ENCODE measurements at regions not wholly inside any gene's neighbourhood (a gene's known extent, or its start where the extent isn't known, plus 50 kb on each side); places are given as distances from the start of the nearest gene placed in this dataset.

GRCh38 chr1:47696737-47697441 lies 259.0 kb downstream of the FOXD2 start:
- in situ Hi-C loops (cut with HindIII; ENCODE audit: low sequenced_read_pairs), result no loop called here

GRCh38 chr1:47697616-47698335 lies 259.9 kb downstream of the FOXD2 start:
- in situ Hi-C loops (cut with HindIII; ENCODE audit: low sequenced_read_pairs), result no loop called here

GRCh38 chr1:47699492-47700235 lies 261.8 kb downstream of the FOXD2 start:
- in situ Hi-C loops (cut with HindIII; ENCODE audit: low sequenced_read_pairs), result no loop called here

GRCh38 chr1:47701283-47701682 lies 263.4 kb downstream of the FOXD2 start:
- in situ Hi-C loops (cut with HindIII; ENCODE audit: low sequenced_read_pairs), result no loop called here

GRCh38 chr1:47701741-47702515 lies 264.1 kb downstream of the FOXD2 start:
- in situ Hi-C loops (cut with HindIII; ENCODE audit: low sequenced_read_pairs), result no loop called here

GRCh38 chr1:47703156-47703825 lies 265.4 kb downstream of the FOXD2 start:
- in situ Hi-C loops (cut with HindIII; ENCODE audit: low sequenced_read_pairs), result no loop called here

- in situ Hi-C loops (cut with HindIII; ENCODE audit: low sequenced_read_pairs), result no loop called here
These were observed 266.2 kb downstream of the FOXD2 start for GRCh38 chr1:47703981-47704596.

- in situ Hi-C loops (cut with HindIII; ENCODE audit: low sequenced_read_pairs), result no loop called here
These were observed 267.8 kb downstream of the FOXD2 start for GRCh38 chr1:47705517-47706130.

- in situ Hi-C loops (cut with HindIII; ENCODE audit: low sequenced_read_pairs), result no loop called here
These were observed 269.7 kb downstream of the FOXD2 start for GRCh38 chr1:47707503-47707902.

GRCh38 chr1:47708019-47708535 lies 270.2 kb downstream of the FOXD2 start:
- in situ Hi-C loops (cut with HindIII; ENCODE audit: low sequenced_read_pairs), result no loop called here

- in situ Hi-C loops (cut with HindIII; ENCODE audit: low sequenced_read_pairs), result no loop called here
These were observed 270.8 kb downstream of the FOXD2 start for GRCh38 chr1:47708658-47709018.

- in situ Hi-C loops (cut with HindIII; ENCODE audit: low sequenced_read_pairs), result no loop called here
These were observed 271.4 kb downstream of the FOXD2 start for GRCh38 chr1:47709019-47709871.

- in situ Hi-C loops (cut with HindIII; ENCODE audit: low sequenced_read_pairs), result loop anchor here (10.0 kb wide), 1 partner anchor 315 kb away; no protein-coding TSS in a partner anchor
These were observed 272.0 kb downstream of the FOXD2 start for GRCh38 chr1:47709872-47710231.

GRCh38 chr1:47710329-47711071 lies 272.7 kb downstream of the FOXD2 start:
- in situ Hi-C loops (cut with HindIII; ENCODE audit: low sequenced_read_pairs), result loop anchor here (10.0 kb wide), 1 partner anchor 316 kb away; no protein-coding TSS in a partner anchor
